ENCODE measurements at regions not wholly inside any gene's neighbourhood (a gene's known extent, or its start where the extent isn't known, plus 50 kb on each side); places are given as distances from the start of the nearest gene placed in this dataset.

- Histone ChIP-seq H3K4me1 (ENCODE audit: control insufficient read depth, extremely low read depth, insufficient read depth, low read length) (no peaks in the 10 kb centered on the region), H3K9me3 (ENCODE audit: control insufficient read depth, insufficient read depth, low read depth, low read length) (no peaks in the 10 kb centered on the region), H4K20me1 (ENCODE audit: control insufficient read depth, extremely low read depth, insufficient read depth, low read length) (no peaks in the 10 kb centered on the region), H3K79me2 (ENCODE audit: control insufficient read depth, insufficient read depth, low read length) (no peaks in the 10 kb centered on the region), H3K36me3 (ENCODE audit: control insufficient read depth, insufficient read depth, low read length) (peaks cover 4% of the 10 kb centered on the region), H2AFZ (ENCODE audit: low read length) (no peak overlapping the region), H3K27me3 (ENCODE audit: control insufficient read depth, insufficient read depth, low read length) (no peaks in the 10 kb centered on the region), H3K27ac (ENCODE audit: insufficient read depth, low read length) (no peak overlapping the region), H3K4me2 (ENCODE audit: extremely low read depth, insufficient read depth, low read length) (no peak overlapping the region), H3K4me3 (replicated peaks in 1 of 4; ENCODE audit: control extremely low read depth in 1 of 4, insufficient read depth in 1 of 4, low read depth in 3 of 4, low read length in 4 of 4) (no peak overlapping the region), H3K9ac (ENCODE audit: insufficient read depth, low read length) (no peak overlapping the region)
- TF ChIP-seq EZH2 (IDR thresholded peaks at IDR 0.05; ENCODE audit: low read length, missing control alignments): no peak
- TF ChIP-seq, protein P1, sequence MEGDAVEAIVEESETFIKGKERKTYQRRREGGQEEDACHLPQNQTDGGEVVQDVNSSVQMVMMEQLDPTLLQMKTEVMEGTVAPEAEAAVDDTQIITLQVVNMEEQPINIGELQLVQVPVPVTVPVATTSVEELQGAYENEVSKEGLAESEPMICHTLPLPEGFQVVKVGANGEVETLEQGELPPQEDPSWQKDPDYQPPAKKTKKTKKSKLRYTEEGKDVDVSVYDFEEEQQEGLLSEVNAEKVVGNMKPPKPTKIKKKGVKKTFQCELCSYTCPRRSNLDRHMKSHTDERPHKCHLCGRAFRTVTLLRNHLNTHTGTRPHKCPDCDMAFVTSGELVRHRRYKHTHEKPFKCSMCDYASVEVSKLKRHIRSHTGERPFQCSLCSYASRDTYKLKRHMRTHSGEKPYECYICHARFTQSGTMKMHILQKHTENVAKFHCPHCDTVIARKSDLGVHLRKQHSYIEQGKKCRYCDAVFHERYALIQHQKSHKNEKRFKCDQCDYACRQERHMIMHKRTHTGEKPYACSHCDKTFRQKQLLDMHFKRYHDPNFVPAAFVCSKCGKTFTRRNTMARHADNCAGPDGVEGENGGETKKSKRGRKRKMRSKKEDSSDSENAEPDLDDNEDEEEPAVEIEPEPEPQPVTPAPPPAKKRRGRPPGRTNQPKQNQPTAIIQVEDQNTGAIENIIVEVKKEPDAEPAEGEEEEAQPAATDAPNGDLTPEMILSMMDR (conservative IDR thresholded peaks at IDR 0.05 in 1 of 2, IDR thresholded peaks at IDR 0.05 in 1 of 2; ENCODE audit: low read depth in 1 of 2, low read length in 2 of 2): no peak
- peak in 1 of 2 donors; percentile 5 for DNase-seq (ENCODE audit: low read depth in 2 of 2)
These were observed 92.6 kb downstream of the BLTP1 start for GRCh38 chr4:122244764-122245163.

DNA sequence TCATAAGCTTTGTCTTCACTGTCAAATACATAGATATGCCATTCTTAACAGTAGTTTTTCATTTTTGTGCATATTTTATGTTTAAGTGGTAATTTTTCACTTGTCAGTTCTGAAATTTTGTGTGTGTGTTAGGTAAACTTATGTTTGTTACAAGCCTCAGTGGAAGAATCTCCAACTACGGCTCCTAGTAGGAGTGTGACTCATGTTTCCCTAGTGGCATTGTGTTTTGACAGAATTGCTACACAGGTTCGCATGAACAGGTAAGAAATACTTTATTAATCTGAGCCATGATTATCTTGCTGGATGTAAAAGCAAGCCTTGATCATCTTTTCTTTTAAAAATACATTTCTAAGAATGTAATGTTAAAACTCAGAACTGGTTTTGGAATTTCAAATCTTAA is 94.4 kb downstream of the BLTP1 start:
- no peak overlapping the region for H2AFZ ChIP-seq (ENCODE audit: low read length)
- H3K4me2 ChIP-seq (ENCODE audit: extremely low read depth, insufficient read depth, low read length): no peak overlapping the region
- no peak overlapping the region for H3K9ac ChIP-seq (ENCODE audit: insufficient read depth, low read length)
- no peaks in the 10 kb centered on the region for H4K20me1 ChIP-seq (ENCODE audit: control insufficient read depth, extremely low read depth, insufficient read depth, low read length)
- TF ChIP-seq EZH2 (IDR thresholded peaks at IDR 0.05; ENCODE audit: low read length, missing control alignments): no peak
- TF ChIP-seq, protein P1 (conservative IDR thresholded peaks at IDR 0.05 in 1 of 2, IDR thresholded peaks at IDR 0.05 in 1 of 2; ENCODE audit: low read depth in 1 of 2, low read length in 2 of 2): no peak
- DNase-seq (ENCODE audit: low read depth in 2 of 2): no peak
- H3K4me3 ChIP-seq (replicated peaks in 1 of 4; ENCODE audit: control extremely low read depth in 1 of 4, insufficient read depth in 1 of 4, low read depth in 3 of 4, low read length in 4 of 4): no peak overlapping the region
- H3K27ac ChIP-seq (ENCODE audit: insufficient read depth, low read length): no peak overlapping the region
- H3K27me3 ChIP-seq (ENCODE audit: control insufficient read depth, insufficient read depth, low read length): no peaks in the 10 kb centered on the region
- no peaks in the 10 kb centered on the region for H3K9me3 ChIP-seq (ENCODE audit: control insufficient read depth, insufficient read depth, low read depth, low read length)
- no peaks in the 10 kb centered on the region for H3K4me1 ChIP-seq (ENCODE audit: control insufficient read depth, extremely low read depth, insufficient read depth, low read length)
- H3K36me3 ChIP-seq (ENCODE audit: control insufficient read depth, insufficient read depth, low read length): peaks cover 4% of the 10 kb centered on the region
- no peaks in the 10 kb centered on the region for H3K79me2 ChIP-seq (ENCODE audit: control insufficient read depth, insufficient read depth, low read length)

- H3K4me2 ChIP-seq (ENCODE audit: extremely low read depth, insufficient read depth, low read length): no peak overlapping the region
- no peaks in the 10 kb centered on the region for H4K20me1 ChIP-seq (ENCODE audit: control insufficient read depth, extremely low read depth, insufficient read depth, low read length)
- no peak overlapping the region for H3K9ac ChIP-seq (ENCODE audit: insufficient read depth, low read length)
- no peak for DNase-seq (ENCODE audit: low read depth in 2 of 2)
- no peak overlapping the region for H2AFZ ChIP-seq (ENCODE audit: low read length)
- H3K4me1 ChIP-seq (ENCODE audit: control insufficient read depth, extremely low read depth, insufficient read depth, low read length): no peaks in the 10 kb centered on the region
- H3K27ac ChIP-seq (ENCODE audit: insufficient read depth, low read length): no peak overlapping the region
- no peak for TF ChIP-seq EZH2 (IDR thresholded peaks at IDR 0.05; ENCODE audit: low read length, missing control alignments)
- TF ChIP-seq, protein P1 (conservative IDR thresholded peaks at IDR 0.05 in 1 of 2, IDR thresholded peaks at IDR 0.05 in 1 of 2; ENCODE audit: low read depth in 1 of 2, low read length in 2 of 2): no peak
- H3K4me3 ChIP-seq (replicated peaks in 1 of 4; ENCODE audit: control extremely low read depth in 1 of 4, insufficient read depth in 1 of 4, low read depth in 3 of 4, low read length in 4 of 4): no peak overlapping the region
- no peaks in the 10 kb centered on the region for H3K27me3 ChIP-seq (ENCODE audit: control insufficient read depth, insufficient read depth, low read length)
- no peaks in the 10 kb centered on the region for H3K9me3 ChIP-seq (ENCODE audit: control insufficient read depth, insufficient read depth, low read depth, low read length)
- no peaks in the 10 kb centered on the region for H3K79me2 ChIP-seq (ENCODE audit: control insufficient read depth, insufficient read depth, low read length)
- peaks cover 4% of the 10 kb centered on the region for H3K36me3 ChIP-seq (ENCODE audit: control insufficient read depth, insufficient read depth, low read length)
These were observed 97.2 kb downstream of the BLTP1 start for GRCh38 chr4:122249357-122249756.

All from fibroblast of lung (primary cell).